RCC 7860 (cell line): ENCODE measurements at regions not wholly inside any gene's neighbourhood (a gene's known extent, or its start where the extent isn't known, plus 50 kb on each side); places are given as distances from the start of the nearest gene placed in this dataset.

Source experiments
- DNase-seq: peaks from one replicate; pipeline ENCODE4 v3.0.0-alpha.2; 2015; ENCODE audit warnings: low spot score
- FAIRE-seq: peaks from 2 replicates; lab custom pipeline; 2012; peaks lifted over from hg19 to GRCh38; lab: Jason Lieb, UNC

- no peak for FAIRE-seq
- DNase-seq = no peak
Observed at GRCh38 chr2:126431136-126431535, 224.8 kb upstream of the GYPC start.

GRCh38 chr2:126436411-126436810 lies 219.5 kb upstream of the GYPC start:
- FAIRE-seq (no peak), DNase-seq (no peak)

GRCh38 chr2:126437016-126437415 lies 218.9 kb upstream of the GYPC start:
- FAIRE-seq = no peak

GRCh38 chr2:126444512-126444911 lies 211.4 kb upstream of the GYPC start:
- no peak for FAIRE-seq
- no peak for DNase-seq

More at GRCh38 chr2:126437016-126437415, 218.9 kb upstream of the GYPC start:
- DNase-seq = no peak

- DNase-seq = no peak
- FAIRE-seq = no peak
Observed at GRCh38 chr2:126446106-126446695, 209.8 kb upstream of the GYPC start.

- DNase-seq = no peak
- FAIRE-seq = no peak
Observed at GRCh38 chr2:126448611-126449010, 207.3 kb upstream of the GYPC start.

- no peak for FAIRE-seq
- DNase-seq = no peak
Observed at GRCh38 chr2:126449677-126450076, 206.3 kb upstream of the GYPC start.

- FAIRE-seq = no peak
Observed at GRCh38 chr2:126463892-126464674, 191.9 kb upstream of the GYPC start.

GRCh38 chr2:126467367-126468054 lies 188.4 kb upstream of the GYPC start:
- FAIRE-seq (no peak), DNase-seq (no peak)

More at GRCh38 chr2:126463892-126464674, 191.9 kb upstream of the GYPC start:
- no peak for DNase-seq

- DNase-seq = no peak
Observed at GRCh38 chr2:126475031-126475430, 180.9 kb upstream of the GYPC start.

GRCh38 chr2:126476691-126477090 lies 179.3 kb upstream of the GYPC start:
- FAIRE-seq = no peak
- DNase-seq = no peak

More at GRCh38 chr2:126475031-126475430, 180.9 kb upstream of the GYPC start:
- no peak for FAIRE-seq

- FAIRE-seq = no peak
- DNase-seq = no peak
Observed at GRCh38 chr2:126480033-126480432, 175.9 kb upstream of the GYPC start.

GRCh38 chr2:126482582-126483464 lies 173.1 kb upstream of the GYPC start:
- FAIRE-seq (no peak), DNase-seq (no peak)

- no peak for FAIRE-seq
- no peak for DNase-seq
Observed at GRCh38 chr2:126494593-126494992, 161.4 kb upstream of the GYPC start.

GRCh38 chr2:126495189-126495588 lies 160.8 kb upstream of the GYPC start:
- FAIRE-seq (no peak), DNase-seq (no peak)

GRCh38 chr2:126496493-126496892 lies 159.5 kb upstream of the GYPC start:
- FAIRE-seq = no peak
- no peak for DNase-seq

- no peak for FAIRE-seq
- DNase-seq = no peak
Observed at GRCh38 chr2:126503476-126503875, 152.5 kb upstream of the GYPC start.

- no peak for FAIRE-seq
- DNase-seq = no peak
Observed at GRCh38 chr2:126504949-126505348, 151.0 kb upstream of the GYPC start.

GRCh38 chr2:126506786-126507185 lies 149.2 kb upstream of the GYPC start:
- FAIRE-seq = no peak
- DNase-seq = no peak

- no peak for FAIRE-seq
- DNase-seq = no peak
Observed at GRCh38 chr2:126507425-126507911, 148.5 kb upstream of the GYPC start.

- no peak for DNase-seq
- no peak for FAIRE-seq
Observed at GRCh38 chr2:126510356-126510755, 145.6 kb upstream of the GYPC start.
